G401.6 (cell line): ENCODE measurements at regions not wholly inside any gene's neighbourhood (a gene's known extent, or its start where the extent isn't known, plus 50 kb on each side); places are given as distances from the start of the nearest gene placed in this dataset.

ENCODE experiments used
- FAIRE-seq: peaks from 2 replicates; lab custom pipeline; 2012; peaks lifted over from hg19 to GRCh38; lab: Jason Lieb, UNC

GRCh38 chr4:14254926-14255325 is 627.4 kb upstream of the BOD1L1 start:
- no peak for FAIRE-seq

- FAIRE-seq, result no peak
Observed at GRCh38 chr4:14257903-14258302, 630.4 kb upstream of the BOD1L1 start.

GRCh38 chr4:14259936-14260335 is 632.4 kb upstream of the BOD1L1 start:
- no peak for FAIRE-seq

- no peak for FAIRE-seq
Observed at GRCh38 chr4:14260591-14260990, 633.1 kb upstream of the BOD1L1 start.

- no peak for FAIRE-seq
Observed at GRCh38 chr4:14262221-14262620, 634.7 kb upstream of the BOD1L1 start.

- no peak for FAIRE-seq
Observed at GRCh38 chr4:14264437-14264836, 636.9 kb upstream of the BOD1L1 start.

GRCh38 chr4:14265651-14266050 is 638.1 kb upstream of the BOD1L1 start:
- FAIRE-seq, result no peak

- FAIRE-seq, result no peak
Observed at GRCh38 chr4:14267373-14268060, 640.0 kb upstream of the BOD1L1 start.

- no peak for FAIRE-seq
Observed at GRCh38 chr4:14269824-14270223, 642.3 kb upstream of the BOD1L1 start.

- no peak for FAIRE-seq
Observed at GRCh38 chr4:14272206-14272605, 644.7 kb upstream of the BOD1L1 start.

- no peak for FAIRE-seq
Observed at GRCh38 chr4:14277505-14277904, 650.0 kb upstream of the BOD1L1 start.

GRCh38 chr4:14280567-14280966 is 653.0 kb upstream of the BOD1L1 start:
- no peak for FAIRE-seq

GRCh38 chr4:14284578-14284977 is 657.1 kb upstream of the BOD1L1 start:
- FAIRE-seq, result no peak

GRCh38 chr4:14289708-14290107 is 662.2 kb upstream of the BOD1L1 start:
- FAIRE-seq, result no peak

- FAIRE-seq, result no peak
Observed at GRCh38 chr4:14293582-14293981, 666.1 kb upstream of the BOD1L1 start.

- FAIRE-seq, result no peak
Observed at GRCh38 chr4:14294611-14295010, 667.1 kb upstream of the BOD1L1 start.

GRCh38 chr4:14299166-14299565 is 671.6 kb upstream of the BOD1L1 start:
- FAIRE-seq, result no peak

GRCh38 chr4:14302021-14302420 is 674.5 kb upstream of the BOD1L1 start:
- FAIRE-seq, result no peak

- FAIRE-seq, result no peak
Observed at GRCh38 chr4:14303856-14304255, 676.3 kb upstream of the BOD1L1 start.

- FAIRE-seq, result no peak
Observed at GRCh38 chr4:14308229-14308651, 680.7 kb upstream of the BOD1L1 start.

GRCh38 chr4:14309431-14309830 is 681.9 kb upstream of the BOD1L1 start:
- no peak for FAIRE-seq

GRCh38 chr4:14313757-14314156 is 686.2 kb upstream of the BOD1L1 start:
- FAIRE-seq, result no peak

GRCh38 chr4:14315129-14315528 is 687.2 kb upstream of the CPEB2 start:
- FAIRE-seq, result no peak

- FAIRE-seq, result no peak
Observed at GRCh38 chr4:14317351-14317750, 684.9 kb upstream of the CPEB2 start.

- no peak for FAIRE-seq
Observed at GRCh38 chr4:14318671-14319070, 683.6 kb upstream of the CPEB2 start.
